ENCODE measurements at regions not wholly inside any gene's neighbourhood (a gene's known extent, or its start where the extent isn't known, plus 50 kb on each side); places are given as distances from the start of the nearest gene placed in this dataset.

GRCh38 chr14:26363689-26364088, 234.1 kb downstream of the NOVA1 start:
- Histone ChIP-seq H3K4me1 (ENCODE audit: control insufficient read depth, extremely low read depth, insufficient read depth, low read length) (no peaks in the 10 kb centered on the region), H3K9ac (replicated peaks; ENCODE audit: extremely low read depth, insufficient read depth, low read length) (no peak overlapping the region), H3K36me3 (ENCODE audit: control insufficient read depth in 2 of 2, extremely low read depth in 1 of 2, insufficient read depth in 2 of 2, low read length in 2 of 2) (no peaks in the 10 kb centered on the region), H3K27ac (ENCODE audit: insufficient read depth, low read depth, low read length) (no peak overlapping the region), H3K4me2 (ENCODE audit: insufficient read depth, low read length) (no peak overlapping the region), H3K27me3 (ENCODE audit: control insufficient read depth in 2 of 2, insufficient read depth in 2 of 2, low read length in 2 of 2) (no peaks in the 10 kb centered on the region), H4K20me1 (replicated peaks; ENCODE audit: control insufficient read depth, extremely low read depth, insufficient read depth, low read length) (no peaks in the 10 kb centered on the region), H3K9me1 (replicated peaks; ENCODE audit: control insufficient read depth, extremely low read depth, insufficient read depth, low read length) (no peaks in the 10 kb centered on the region), H3K4me3 (replicated peaks in 1 of 3; ENCODE audit: insufficient read depth in 1 of 3, low read depth in 1 of 3, low read length in 3 of 3) (no peak overlapping the region), H3K9me3 (replicated peaks; ENCODE audit: control insufficient read depth, insufficient read depth, low read length) (no peaks in the 10 kb centered on the region), H3K79me2 (ENCODE audit: control insufficient read depth, insufficient read depth, low read length) (no peaks in the 10 kb centered on the region), H2AFZ (ENCODE audit: low read depth, low read length) (no peak overlapping the region)
- DNase-seq (ENCODE audit: low read depth, low spot score) (no peak), FAIRE-seq (no peak)
- intact Hi-C loops (cut with micrococcal nuclease) (no loop called here), dilution Hi-C loops (cut with MboI; ENCODE audit: extremely low pct_ligation_motif_present, low sequenced_read_pairs) (no loop called here)
- TF ChIP-seq CTCF (IDR thresholded peaks at IDR 0.05; ENCODE audit: extremely low read depth in 1 of 2, insufficient read depth in 1 of 2, low read depth in 1 of 2, low read length in 2 of 2) (no peak), MYC (IDR thresholded peaks at IDR 0.05; ENCODE audit: low read depth, low read length) (no peak), POLR2A (IDR thresholded peaks at IDR 0.05; ENCODE audit: low read depth, low read length) (no peak), FOS (IDR thresholded peaks at IDR 0.05; ENCODE audit: borderline replicate concordance, insufficient read depth, low read length) (no peak), EZH2 (IDR thresholded peaks at IDR 0.05; ENCODE audit: borderline replicate concordance, low read depth, low read length, severe bottlenecking) (no peak), GATA2 (IDR thresholded peaks at IDR 0.05; ENCODE audit: insufficient read depth, insufficient read length, low read depth, low read length) (no peak), JUN (IDR thresholded peaks at IDR 0.05; ENCODE audit: borderline replicate concordance, insufficient read depth, insufficient read length, low read depth) (no peak), MAX (IDR thresholded peaks at IDR 0.05; ENCODE audit: insufficient read depth, insufficient read length) (no peak), POLR2AphosphoS5 (IDR thresholded peaks at IDR 0.05; ENCODE audit: insufficient read depth, low read depth, low read length) (no peak)
- BruUV-seq (replicated peaks), result no TSS peak
- ChIA-PET POLR2A (no interaction called here), CTCF (no interaction called here)
